Fibroblast of lung (primary cell): ENCODE measurements at regions not wholly inside any gene's neighbourhood (a gene's known extent, or its start where the extent isn't known, plus 50 kb on each side); places are given as distances from the start of the nearest gene placed in this dataset.

Experiments
- DNase-seq, 2 donors: peaks; one replicate each; pipeline versions ENCODE4 v3.0.0 to v3.0.0-alpha.2; 2010; ENCODE audit warnings: low read depth in 2 of 2
- H2AFZ ChIP-seq: 2 replicates; pipeline ENCODE4 v1.5.1; 2012; ENCODE audit warnings: low read length, control low read depth, inconsistent platforms
- H3K27ac ChIP-seq: 2 replicates; pipeline ENCODE4 v1.5.1; 2011; ENCODE audit warnings: low read length, control low read depth; ENCODE audit not compliant: insufficient read depth
- H3K27me3 ChIP-seq: 2 replicates; pipeline ENCODE4 v1.5.1; 2011; ENCODE audit warnings: mild to moderate bottlenecking, low read length; ENCODE audit not compliant: control insufficient read depth, insufficient read depth
- H3K36me3 ChIP-seq: 2 replicates; pipeline ENCODE4 v1.5.1; 2011; ENCODE audit warnings: low read length; ENCODE audit not compliant: control insufficient read depth, insufficient read depth
- H3K4me1 ChIP-seq: 2 replicates; pipeline ENCODE4 v1.5.1; 2011; ENCODE audit warnings: low read length; ENCODE audit not compliant: control insufficient read depth, insufficient read depth; ENCODE audit errors: extremely low read depth
- H3K4me2 ChIP-seq: 2 replicates; pipeline ENCODE4 v1.5.1; 2011; ENCODE audit warnings: low read length, control low read depth; ENCODE audit not compliant: insufficient read depth; ENCODE audit errors: extremely low read depth
- H3K4me3 ChIP-seq, 4 experiments: fragments of 200-600 bp in 1 of 4; sonication (generic) in 1 of 4; replicated peaks in 1 of 4; 2 replicates each; pipeline ENCODE4 v1.5.1; 2011 to 2016; ENCODE audit warnings: low read length in 4 of 4, low read depth in 3 of 4, mild to moderate bottlenecking in 3 of 4, control low read depth in 2 of 4, inconsistent platforms in 1 of 4, mixed read lengths in 1 of 4; ENCODE audit not compliant: insufficient read depth in 1 of 4; ENCODE audit errors: control extremely low read depth in 1 of 4
- H3K79me2 ChIP-seq: 2 replicates; pipeline ENCODE4 v1.5.1; 2012; ENCODE audit warnings: mild to moderate bottlenecking, low read length, inconsistent platforms; ENCODE audit not compliant: control insufficient read depth, insufficient read depth
- H3K9ac ChIP-seq: 2 replicates; pipeline ENCODE4 v1.5.1; 2011; ENCODE audit warnings: mild to moderate bottlenecking, low read length, control low read depth; ENCODE audit not compliant: insufficient read depth
- H3K9me3 ChIP-seq: 2 replicates; pipeline ENCODE4 v1.5.1; 2012; ENCODE audit warnings: low read depth, low read length; ENCODE audit not compliant: control insufficient read depth, insufficient read depth
- H4K20me1 ChIP-seq: 2 replicates; pipeline ENCODE4 v1.5.1; 2011; ENCODE audit warnings: low read length; ENCODE audit not compliant: control insufficient read depth, insufficient read depth; ENCODE audit errors: extremely low read depth
- EZH2 ChIP-seq: IDR thresholded peaks from 2 replicates; pipeline ENCODE4 v1.5.1; 2012; ENCODE audit warnings: low read length, control low read depth, mild to moderate bottlenecking; ENCODE audit errors: missing control alignments
- TF ChIP-seq, protein P1 (sequence below), 2 donors: IDR thresholded peaks in 1 of 2; conservative IDR thresholded peaks in 1 of 2; 1 replicate in 1 of 2; 2 replicates in 1 of 2; pipeline ENCODE4 v1.5.1; 2011 to 2012; ENCODE audit warnings: low read length in 2 of 2, control low read depth in 1 of 2, inconsistent platforms in 1 of 2, low read depth in 1 of 2, mild to moderate bottlenecking in 1 of 2

DNA sequence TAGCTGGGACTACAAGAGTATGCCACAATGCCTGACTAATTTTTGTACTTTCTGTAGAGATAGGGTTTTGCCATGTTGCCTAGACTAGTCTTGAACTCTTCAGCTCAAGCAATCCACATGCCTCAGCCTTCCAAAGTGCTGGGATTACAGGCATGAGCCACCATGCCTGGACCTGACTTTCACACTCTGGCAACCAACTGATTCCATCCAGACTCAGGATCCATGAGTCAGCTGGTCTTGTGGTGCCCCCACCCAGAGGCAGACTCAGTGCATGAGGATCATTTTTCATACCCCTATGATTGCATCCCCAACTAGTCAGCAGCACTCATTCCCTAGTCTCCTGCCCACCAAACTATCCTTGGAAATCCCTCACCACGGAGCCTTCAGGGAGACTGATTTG lies 375.9 kb downstream of the ANXA1 start:
- DNase-seq: peak in 1 of 2 donors; percentile 8
- Histone ChIP-seq H3K4me3 (no peak overlapping the region), H3K4me1 (no peaks in the 10 kb centered on the region), H2AFZ (no peak overlapping the region), H3K36me3 (no peaks in the 10 kb centered on the region), H3K27ac (no peak overlapping the region), H3K27me3 (no peaks in the 10 kb centered on the region), H4K20me1 (no peaks in the 10 kb centered on the region), H3K79me2 (no peaks in the 10 kb centered on the region), H3K9ac (no peak overlapping the region), H3K9me3 (no peaks in the 10 kb centered on the region), H3K4me2 (no peak overlapping the region)
- no peak for TF ChIP-seq EZH2

- Histone ChIP-seq H3K36me3 (no peaks in the 10 kb centered on the region), H3K4me1 (no peaks in the 10 kb centered on the region), H3K79me2 (no peaks in the 10 kb centered on the region), H3K27ac (no peak overlapping the region), H2AFZ (no peak overlapping the region), H3K9ac (no peak overlapping the region), H3K27me3 (no peaks in the 10 kb centered on the region), H3K9me3 (no peaks in the 10 kb centered on the region), H4K20me1 (no peaks in the 10 kb centered on the region), H3K4me2 (no peak overlapping the region), H3K4me3 (no peak overlapping the region)
- DNase-seq: no peak
- no peak for TF ChIP-seq EZH2
- TF ChIP-seq, protein P1, sequence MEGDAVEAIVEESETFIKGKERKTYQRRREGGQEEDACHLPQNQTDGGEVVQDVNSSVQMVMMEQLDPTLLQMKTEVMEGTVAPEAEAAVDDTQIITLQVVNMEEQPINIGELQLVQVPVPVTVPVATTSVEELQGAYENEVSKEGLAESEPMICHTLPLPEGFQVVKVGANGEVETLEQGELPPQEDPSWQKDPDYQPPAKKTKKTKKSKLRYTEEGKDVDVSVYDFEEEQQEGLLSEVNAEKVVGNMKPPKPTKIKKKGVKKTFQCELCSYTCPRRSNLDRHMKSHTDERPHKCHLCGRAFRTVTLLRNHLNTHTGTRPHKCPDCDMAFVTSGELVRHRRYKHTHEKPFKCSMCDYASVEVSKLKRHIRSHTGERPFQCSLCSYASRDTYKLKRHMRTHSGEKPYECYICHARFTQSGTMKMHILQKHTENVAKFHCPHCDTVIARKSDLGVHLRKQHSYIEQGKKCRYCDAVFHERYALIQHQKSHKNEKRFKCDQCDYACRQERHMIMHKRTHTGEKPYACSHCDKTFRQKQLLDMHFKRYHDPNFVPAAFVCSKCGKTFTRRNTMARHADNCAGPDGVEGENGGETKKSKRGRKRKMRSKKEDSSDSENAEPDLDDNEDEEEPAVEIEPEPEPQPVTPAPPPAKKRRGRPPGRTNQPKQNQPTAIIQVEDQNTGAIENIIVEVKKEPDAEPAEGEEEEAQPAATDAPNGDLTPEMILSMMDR (conservative IDR thresholded peaks at IDR 0.05 in 1 of 2, IDR thresholded peaks at IDR 0.05 in 1 of 2; ENCODE audit: low read depth in 1 of 2, low read length in 2 of 2): no peak
These were observed 377.3 kb downstream of the ANXA1 start for GRCh38 chr9:73528926-73529325.

DNA sequence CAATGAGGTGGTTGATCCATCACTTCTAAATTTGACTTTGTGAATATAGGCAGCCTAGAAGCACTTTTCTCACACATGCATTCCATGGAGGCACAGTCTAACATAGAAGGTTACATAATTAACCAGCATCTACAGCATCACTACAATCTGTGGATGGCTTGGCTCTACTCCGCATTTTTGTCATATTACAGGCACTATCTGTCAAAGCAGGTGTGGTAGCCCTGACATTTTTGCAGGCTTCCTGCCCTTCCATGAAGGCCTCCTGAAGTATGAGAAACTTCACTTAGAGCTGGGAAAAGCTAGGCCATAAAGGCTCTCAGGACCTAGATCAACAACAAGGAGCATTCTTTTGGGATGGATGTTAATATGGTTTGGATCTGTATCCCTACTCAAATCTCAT lies 378.0 kb downstream of the ANXA1 start:
- Histone ChIP-seq H3K4me1 (no peaks in the 10 kb centered on the region), H3K27me3 (no peaks in the 10 kb centered on the region)
- DNase-seq: peak in 1 of 2 donors; percentile 8

More for the DNA sequence above, 378.0 kb downstream of the ANXA1 start:
- H3K9me3 ChIP-seq: no peaks in the 10 kb centered on the region
- no peak overlapping the region for H3K9ac ChIP-seq
- H3K27ac ChIP-seq: no peak overlapping the region
- no peaks in the 10 kb centered on the region for H4K20me1 ChIP-seq
- H2AFZ ChIP-seq: no peak overlapping the region
- H3K36me3 ChIP-seq: no peaks in the 10 kb centered on the region
- H3K4me2 ChIP-seq: no peak overlapping the region
- no peak overlapping the region for H3K4me3 ChIP-seq
- TF ChIP-seq, protein P1 (conservative IDR thresholded peaks at IDR 0.05 in 1 of 2, IDR thresholded peaks at IDR 0.05 in 1 of 2; ENCODE audit: low read depth in 1 of 2, low read length in 2 of 2): no peak
- TF ChIP-seq EZH2: no peak
- no peaks in the 10 kb centered on the region for H3K79me2 ChIP-seq
